Gastroesophageal sphincter (tissue), 2 donors: ENCODE measurements at regions not wholly inside any gene's neighbourhood (a gene's known extent, or its start where the extent isn't known, plus 50 kb on each side); places are given as distances from the start of the nearest gene placed in this dataset.
"Not testable (repeated sequence)": the region's sequence is repeated elsewhere in the genome, so short reads cannot be mapped to it uniquely, and the experiment has no call there.

Experiments
- EP300 ChIP-seq: sonication (generic); formaldehyde crosslinking; IDR thresholded peaks from one replicate; pipeline ENCODE4 v1.6.1; 2017; ENCODE audit warnings: antibody characterized with exemption, mild to moderate bottlenecking
- POLR2A ChIP-seq, 2 donors: fragments of 450-650 bp; IDR thresholded peaks; one replicate each; pipeline ENCODE4 v1.6.1; 2017; ENCODE audit warnings: antibody characterized with exemption in 2 of 2, mild to moderate bottlenecking in 2 of 2, moderate library complexity in 1 of 2
- POLR2AphosphoS5 ChIP-seq: sonication (generic); formaldehyde crosslinking; IDR thresholded peaks from one replicate; pipeline ENCODE4 v1.6.1; 2017; ENCODE audit warnings: antibody characterized with exemption

GRCh38 chr3:195988764-195989163 is 80.4 kb upstream of the TNK2 start:
- TF ChIP-seq POLR2AphosphoS5; EP300; POLR2A (IDR thresholded peaks at IDR 0.05): not testable (repeated sequence)
